Stimulated activated CD8-positive, alpha-beta memory T cell treated with anti-CD3 and anti-CD28 coated beads, Interleukin-12 subunit alpha, Interleukin-12 subunit beta, amount 100 ng/mL, for 24 hours (primary cell): ENCODE measurements at regions not wholly inside any gene's neighbourhood (a gene's known extent, or its start where the extent isn't known, plus 50 kb on each side); places are given as distances from the start of the nearest gene placed in this dataset.
A peak's percentile ranks its signal among the peaks of the same experiment; 100 is the strongest.

ENCODE experiments used
- DNase-seq: peaks from one replicate; pipeline ENCODE4 v3.0.0-alpha.2; 2020; ENCODE audit errors: extremely low read depth

DNA sequence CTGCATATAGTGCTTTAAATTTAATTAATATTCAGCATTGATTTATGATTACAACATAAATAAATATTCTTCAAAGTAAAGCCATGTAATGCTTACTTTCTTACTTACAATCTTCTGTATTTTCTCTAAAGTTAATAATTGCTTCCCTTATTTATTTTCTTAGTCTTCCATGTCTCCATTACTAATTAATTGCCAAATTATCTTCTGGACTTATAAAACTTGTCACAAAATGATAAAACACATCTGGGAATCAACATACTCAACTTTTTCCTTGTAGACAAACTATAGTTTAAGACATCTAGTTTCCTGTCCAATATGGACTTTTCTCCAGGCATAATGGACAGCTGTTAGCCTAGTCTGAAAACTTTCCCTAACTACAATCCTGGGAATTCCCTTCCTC is 466.6 kb downstream of the FLRT2 start:
- no peak for DNase-seq

DNA sequence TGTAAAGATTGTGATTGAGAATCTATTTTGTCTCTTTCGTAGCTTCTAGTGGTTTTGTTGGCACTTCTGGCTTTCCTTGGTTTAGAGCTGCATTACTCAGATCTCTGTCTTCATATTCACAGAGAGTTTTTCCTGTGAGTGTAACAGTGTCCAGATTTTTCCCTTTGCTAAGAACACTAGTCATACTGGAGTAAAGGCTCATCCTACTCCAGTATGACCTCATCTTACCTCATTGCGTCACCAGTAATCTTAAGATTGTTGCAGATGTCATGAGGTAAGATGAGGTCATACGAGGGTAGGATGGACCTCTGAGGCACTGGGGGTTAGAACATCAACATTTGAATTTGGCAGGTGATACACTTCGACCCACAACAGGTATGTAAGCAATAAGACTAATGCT is 461.2 kb downstream of the FLRT2 start:
- DNase-seq = no peak

DNA sequence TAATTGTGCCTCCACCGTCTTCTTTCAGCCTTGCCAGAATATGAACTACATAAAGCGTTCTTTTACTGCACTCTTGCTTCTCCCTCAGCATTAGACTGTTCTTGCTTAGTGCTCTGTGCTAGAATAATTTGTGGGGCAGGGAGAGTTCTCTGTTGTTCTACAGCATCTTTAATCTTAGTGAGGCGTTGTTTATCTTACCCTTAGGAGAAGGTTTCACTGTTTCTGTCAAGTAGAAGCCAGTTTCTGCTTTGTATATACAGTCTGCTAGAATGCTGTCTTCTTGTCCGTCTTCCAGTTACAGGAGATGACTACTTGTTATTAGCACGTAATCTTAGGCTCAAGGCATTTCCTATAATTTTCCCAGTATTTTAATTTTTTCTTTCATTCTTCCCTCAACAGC is 458.0 kb downstream of the FLRT2 start:
- DNase-seq = no peak

DNA sequence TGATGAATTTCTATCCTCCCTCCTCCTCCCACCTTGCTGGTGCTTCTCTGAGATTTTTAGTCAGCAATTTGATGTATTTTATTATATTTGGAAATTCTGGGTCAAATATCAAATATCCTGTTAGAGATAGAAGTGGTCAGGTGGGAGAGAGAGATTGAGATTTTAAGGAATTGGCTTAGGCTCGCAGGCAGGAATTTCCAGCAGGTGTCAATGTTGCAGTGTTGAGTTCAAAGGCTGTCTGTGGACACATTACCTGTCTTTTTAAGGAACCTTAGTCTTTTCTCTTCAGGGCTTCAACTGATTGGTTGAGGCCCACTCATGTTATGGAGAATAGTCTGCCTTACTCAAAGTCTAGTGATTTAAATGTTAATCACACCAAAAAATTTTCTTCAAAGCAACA is 457.3 kb downstream of the FLRT2 start:
- no peak for DNase-seq

DNA sequence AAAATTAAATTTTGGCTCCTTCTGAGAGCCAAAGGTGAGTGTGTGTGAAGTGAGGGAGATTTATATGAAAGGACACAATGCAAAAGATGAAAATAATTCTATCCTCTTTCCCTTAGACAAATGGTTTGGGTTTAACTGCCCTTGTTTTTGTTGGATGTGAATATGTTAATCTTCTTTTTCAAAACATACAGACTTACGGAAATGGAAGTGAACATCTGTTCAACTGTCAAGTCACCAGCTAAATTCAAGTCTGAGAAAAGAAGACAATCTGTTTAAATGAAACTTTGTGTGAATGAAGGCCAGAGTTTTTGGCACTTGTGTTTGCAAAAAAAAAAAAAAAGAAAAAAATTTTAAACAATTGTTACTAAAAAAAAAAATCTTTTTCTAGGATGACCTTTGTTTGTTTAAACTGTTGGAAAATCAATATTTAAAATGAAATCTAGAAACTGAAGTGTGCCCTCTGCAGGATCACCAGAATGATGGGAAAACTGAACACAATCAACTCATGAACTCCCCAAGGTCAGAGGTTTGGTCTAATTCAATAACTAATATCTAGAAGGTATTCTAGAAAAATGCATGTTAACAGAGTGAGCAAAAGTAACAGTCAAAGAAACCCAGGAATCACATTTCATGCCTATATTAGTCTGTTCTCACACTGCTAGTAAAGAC is 448.8 kb downstream of the FLRT2 start:
- DNase-seq = no peak

DNA sequence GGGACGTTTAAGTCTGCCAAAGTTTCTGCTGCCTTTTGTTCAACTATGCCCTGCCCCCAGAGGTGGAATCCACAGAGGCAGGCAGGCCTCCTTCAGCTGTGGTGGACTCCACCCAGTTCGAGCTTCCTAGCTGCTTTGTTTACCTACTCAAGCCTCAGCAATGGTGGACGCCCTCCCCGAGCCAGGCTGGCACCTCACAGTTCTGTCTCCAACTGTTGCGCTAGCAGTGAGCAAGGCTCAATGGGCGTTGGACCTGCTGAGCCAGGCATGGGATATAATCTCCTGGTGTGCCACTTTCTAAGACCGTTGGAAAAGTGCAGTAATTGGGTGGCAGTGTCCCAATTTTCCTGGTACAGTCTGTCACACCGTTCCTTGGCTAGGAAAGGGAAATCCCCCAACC is 444.7 kb downstream of the FLRT2 start:
- no peak for DNase-seq

DNA sequence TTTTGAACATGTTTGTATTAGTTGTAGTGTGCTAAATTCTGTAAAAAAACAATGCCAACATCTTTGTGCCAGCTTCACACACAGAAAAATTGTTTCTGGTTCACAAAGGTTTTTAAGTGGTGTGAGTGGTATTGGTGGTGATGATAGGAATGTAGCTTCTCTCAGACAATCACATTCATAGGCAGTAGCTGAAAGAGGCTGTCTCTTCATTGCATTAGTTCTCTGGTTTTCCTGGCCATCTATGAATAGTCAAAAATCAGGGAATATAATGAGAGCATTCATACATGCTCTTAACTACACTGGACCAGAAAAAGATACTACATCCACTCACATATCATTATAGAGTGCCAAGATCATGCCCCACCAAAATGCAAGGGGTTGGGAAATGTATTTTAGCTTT is 433.5 kb downstream of the FLRT2 start:
- DNase-seq = no peak

DNA sequence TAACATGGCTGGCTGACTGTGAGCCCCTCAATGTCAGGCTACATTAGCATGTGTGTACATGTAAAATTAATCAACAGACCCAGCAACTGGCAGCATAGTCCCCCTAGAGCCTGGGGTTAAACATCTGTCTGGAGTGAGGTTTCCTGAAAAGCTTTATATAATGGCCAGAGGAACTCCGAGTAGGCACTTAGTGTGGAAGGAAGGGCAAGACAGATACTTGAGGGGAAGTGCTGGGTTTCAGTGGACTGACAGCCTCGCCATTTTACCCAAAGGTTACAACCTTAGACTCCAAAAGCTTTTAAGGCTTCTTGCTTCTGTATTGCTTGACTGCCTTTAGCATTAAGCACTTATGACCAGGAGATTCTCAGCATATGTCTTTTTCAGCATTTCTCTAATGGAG is 430.8 kb downstream of the FLRT2 start:
- no peak for DNase-seq

DNA sequence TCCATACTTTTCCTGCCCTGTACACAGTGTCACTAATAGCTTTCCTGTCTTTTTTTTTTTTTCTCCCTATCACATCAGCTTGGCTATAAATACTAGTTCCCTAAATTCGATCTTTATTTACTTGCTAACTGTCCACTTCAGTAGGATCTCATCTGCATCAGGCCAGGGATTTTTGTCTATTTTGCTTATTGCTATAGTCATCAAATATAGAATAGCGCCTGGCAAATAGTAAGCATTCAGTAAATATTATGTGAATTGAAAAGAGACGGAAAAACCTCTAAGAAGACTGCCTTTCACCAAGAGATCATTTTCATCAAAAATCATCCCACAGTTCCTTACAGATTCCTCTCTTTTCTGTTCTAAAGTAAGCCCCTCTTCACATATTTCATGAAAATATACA is 429.1 kb downstream of the FLRT2 start:
- no peak for DNase-seq

DNA sequence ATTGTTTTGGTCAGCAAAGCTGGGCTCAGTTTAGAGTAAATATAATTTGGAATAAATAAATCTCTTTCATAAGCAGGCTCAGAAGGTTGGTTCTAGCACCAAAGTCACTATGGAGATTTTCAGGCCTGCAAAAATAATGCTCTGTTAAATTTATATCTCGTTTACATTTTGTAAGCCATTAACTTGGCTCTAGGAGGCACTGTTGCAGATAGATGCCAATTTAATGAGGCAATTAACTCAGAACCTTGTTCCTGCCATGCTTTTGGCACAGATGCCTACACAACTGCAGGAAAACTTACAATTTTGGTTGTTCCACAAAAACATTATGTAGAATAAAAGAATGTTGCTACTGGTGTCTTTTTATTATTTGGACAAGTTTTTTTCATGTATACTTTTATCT is 428.1 kb downstream of the FLRT2 start:
- no peak for DNase-seq

DNA sequence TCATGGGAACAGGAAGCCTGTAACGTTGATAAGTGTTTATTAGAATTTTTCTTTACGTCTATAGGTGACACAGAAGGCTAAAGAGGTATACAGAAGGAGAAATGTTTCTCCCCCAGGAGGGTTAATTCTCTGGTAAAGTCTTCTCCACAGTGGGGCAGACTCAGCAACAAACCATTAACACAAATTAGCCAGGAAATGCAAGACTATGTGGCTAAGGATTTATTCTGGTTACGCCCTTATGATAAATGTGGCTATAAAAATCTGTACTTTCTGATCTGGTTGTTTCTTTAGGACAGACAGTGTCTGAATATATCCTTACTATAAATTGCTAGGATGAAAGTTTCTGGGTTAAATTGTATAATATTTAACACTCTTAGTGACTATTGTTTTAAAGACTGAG is 423.3 kb downstream of the FLRT2 start:
- DNase-seq = no peak

DNA sequence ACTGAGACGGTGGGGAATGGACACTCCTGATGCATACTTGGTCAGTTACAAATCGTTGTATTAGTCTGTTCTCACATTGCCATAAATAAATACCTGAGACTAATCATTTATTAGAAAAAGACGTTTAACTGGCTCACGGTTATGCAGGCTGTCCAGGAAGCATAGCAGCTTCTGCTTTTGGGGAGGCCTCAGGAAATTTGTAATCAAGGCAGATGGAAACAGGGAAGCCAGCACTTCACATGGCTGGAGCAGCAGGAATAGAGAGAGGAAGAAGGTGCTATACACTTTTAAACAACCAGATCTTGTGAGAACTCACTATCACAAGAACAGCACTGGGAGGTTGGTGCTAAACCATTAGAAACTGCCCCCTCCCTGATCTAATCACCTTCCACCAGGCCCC is 418.2 kb downstream of the FLRT2 start:
- DNase-seq = no peak

DNA sequence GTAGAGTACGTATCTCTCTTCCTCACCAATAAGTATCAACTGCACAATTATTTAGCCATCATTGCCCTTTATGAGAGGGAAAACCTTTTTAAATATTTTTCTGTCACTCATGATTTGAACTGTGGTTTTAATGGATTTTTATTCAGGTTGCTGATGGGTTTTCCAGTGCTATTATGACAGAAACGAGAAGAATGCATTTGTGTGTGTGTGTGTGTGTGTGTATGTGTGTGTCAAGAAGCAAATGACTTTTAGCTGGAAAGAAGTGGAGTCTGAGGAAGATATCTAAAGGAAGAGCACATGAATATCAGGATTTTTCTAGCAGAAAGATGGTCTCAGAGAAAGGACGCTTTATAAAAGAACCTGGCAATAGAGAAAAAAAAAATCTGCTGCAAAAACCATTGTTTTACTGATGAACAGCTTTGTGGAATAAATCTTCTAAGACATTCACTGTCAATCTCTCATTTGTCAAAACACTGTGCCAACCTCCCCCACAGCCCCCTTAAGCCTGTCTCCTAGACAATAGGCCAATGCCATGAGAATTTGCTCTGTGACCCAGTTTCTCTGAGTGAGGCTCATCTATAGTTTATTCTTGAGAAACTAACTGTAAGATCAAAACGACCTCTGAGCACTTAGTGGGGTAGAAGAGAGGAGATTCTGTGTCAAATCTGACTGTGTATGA is 417.7 kb downstream of the FLRT2 start:
- no peak for DNase-seq

DNA sequence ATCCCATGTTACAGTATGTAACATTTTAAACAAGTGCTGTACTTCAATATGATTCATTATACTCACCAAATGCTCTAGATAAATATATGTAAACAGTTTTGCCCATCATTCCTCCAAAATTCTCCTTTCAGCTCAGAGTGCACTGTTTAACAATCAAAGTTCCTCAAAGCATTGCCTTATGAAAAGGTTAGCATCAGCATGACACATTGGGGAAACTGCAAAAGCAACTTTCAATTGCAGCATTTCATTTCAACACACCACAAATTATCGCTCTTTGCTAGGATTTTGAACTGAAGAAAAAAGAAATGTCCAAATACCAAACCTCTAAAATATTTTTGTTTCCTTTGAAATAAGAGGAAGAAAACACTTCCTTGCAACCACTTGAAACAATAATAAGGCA is 413.2 kb downstream of the FLRT2 start:
- no peak for DNase-seq

DNA sequence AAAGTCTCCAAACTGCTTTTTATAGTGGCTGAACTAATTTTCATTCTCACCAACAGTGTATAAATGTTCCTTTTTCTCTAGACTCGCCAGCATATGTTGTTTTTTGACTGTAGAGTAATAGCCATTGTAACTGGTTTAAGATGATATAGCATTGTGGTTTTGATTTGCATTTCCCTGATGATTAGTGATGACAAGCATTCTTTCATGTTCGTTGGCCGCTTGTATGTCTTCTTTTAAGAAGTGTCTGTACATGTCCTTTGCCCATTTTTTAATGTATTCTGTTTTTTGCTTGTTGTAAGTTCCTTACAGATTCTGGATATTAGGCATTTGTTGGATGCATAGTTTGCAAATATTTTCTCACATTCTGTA is 404.9 kb downstream of the FLRT2 start:
- DNase-seq = no peak

DNA sequence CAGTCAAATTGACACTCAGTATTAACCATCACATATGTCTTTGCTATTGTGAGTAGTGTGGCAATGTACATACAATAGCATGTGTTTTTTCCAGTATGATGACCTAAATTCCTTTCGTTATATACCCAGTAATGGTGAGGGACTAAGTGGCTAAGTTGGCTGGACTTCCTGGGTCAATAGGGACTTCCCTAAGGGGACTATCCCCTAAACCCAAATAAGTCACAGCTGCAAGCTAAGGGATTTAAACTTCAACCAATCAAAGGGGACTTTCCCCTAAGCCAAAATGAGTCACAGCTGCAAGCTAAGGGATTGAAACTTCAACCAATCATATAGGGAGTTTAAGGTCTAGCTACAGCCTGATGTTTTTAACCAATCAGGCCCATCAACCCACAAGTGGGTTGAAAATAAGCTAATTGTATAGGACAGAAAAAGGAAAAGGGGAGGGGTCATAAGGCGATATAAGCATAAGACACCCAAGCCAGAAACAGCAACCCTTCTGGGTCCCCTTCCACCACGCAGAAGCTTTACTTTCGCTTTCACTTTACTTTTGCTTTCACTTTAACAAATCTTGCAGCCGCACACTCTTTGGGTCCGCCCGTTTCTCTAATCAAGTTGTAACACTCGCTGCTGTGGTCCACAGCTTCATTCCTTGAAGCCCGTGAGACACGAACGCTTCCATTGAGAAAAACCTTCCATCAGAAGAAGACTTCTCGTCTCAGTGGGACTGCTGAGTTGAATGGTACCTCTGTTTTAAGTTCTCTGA is 404.4 kb downstream of the FLRT2 start:
- peak; percentile 2 for DNase-seq

DNA sequence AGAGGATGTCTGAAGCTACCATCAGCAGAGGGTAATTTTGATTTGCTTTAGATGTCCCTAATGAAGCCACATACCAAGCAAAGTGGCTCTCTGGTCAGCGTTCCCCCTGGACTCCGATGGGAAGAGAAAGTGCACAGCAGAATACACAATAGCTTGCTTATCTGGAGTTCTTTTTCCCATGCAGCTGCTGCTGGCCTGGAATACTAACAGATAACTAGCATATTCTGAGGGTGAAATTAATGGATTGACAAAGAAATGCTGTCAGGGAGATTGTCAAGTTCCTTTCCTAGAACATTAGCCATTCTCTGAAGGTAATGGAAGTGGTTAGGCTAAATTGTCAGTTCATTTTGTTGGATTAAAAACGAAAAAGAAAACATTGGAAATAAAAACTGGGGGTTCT is 391.3 kb downstream of the FLRT2 start:
- DNase-seq = no peak

DNA sequence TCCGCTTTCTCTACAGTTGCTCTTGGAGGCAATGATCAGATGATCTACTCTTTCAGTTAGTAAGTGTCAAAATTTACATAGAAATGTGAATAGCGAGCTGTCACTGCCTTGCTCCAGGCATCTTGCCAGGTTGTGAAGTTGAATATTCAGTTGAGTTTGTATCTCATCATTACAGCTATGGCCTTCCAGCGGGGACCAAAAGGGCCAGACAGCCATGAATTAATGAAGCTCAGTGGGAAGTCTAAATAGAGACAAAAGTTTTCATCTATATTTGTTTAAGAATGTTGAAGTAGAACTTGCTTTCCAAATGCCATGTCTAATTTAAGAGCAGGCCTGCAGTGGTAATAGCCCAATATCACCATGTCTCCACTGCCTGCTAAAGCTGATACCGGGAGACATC is 387.8 kb downstream of the FLRT2 start:
- DNase-seq = no peak

DNA sequence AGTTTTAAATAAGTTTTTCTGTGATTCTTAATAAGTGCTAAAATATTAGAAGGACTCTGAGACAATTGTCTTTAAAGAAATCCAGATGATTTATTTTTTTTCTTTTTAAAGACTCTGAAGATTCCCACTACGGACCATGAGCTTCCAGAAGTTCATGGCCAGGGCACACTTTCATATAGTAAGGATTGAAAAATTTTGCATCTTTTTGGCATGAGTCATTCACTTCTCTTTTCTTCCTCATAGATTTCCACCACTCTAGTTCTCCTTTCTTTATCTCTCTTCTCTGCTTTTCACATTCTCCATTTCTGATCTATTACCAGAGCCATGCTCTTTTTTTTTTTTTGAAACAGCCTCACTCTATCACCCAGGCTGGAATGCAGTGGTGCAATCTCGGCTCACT is 385.8 kb downstream of the FLRT2 start:
- no peak for DNase-seq

DNA sequence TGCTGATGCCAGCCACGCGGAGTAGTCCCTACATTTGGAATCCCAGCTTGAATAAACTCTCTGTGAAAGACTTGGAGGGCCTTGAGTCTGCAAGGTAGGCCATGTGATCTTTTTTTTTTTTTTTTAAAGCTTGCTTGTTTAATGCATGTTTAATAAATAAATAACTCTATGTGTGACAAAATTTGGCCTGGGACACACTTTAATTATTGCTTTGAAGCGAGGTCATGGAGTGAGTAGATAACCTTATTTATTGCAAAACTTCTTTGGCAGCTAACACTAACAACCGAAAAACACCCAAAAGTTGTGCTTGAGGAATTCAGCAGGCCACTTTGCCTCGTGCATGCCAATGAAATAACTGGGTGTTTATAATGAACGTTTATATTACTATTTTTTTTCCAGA is 382.2 kb downstream of the FLRT2 start:
- DNase-seq = no peak

DNA sequence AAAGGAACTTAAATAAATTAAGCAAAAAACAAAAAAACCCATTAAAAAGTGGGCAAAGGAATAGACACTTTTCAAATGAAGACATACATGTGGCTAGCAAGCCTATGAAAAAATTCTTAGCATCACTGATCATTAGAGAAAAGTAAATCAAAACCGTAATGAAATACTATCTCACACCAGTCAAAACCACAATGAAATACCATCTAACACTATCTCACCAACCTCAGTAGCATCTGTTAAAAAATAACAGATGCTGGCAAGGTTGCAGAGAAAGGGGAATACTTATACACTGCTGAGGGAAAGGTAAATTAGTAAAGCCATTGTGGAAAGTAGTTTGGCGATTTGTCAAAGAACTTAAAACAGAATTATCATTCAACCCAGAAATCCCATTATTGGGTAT is 381.1 kb downstream of the FLRT2 start:
- DNase-seq = no peak

DNA sequence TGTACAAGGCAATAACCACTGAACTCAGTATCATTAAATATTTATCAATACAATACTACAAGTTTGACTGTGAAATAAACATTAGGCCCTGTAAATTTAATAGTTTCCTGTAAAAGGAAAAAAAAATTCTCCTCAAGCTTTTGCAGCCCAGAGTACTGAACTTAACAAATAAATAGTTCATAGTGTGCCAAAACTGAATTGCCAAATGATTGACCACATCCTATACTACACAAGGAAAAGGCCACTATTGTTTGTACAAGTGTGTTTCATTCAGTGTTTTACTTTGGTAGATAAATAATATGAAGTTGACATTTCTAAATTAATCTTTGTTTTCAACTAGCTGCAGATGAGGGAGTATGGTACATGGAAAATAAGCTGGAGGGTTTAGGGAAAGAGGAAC is 379.6 kb downstream of the FLRT2 start:
- no peak for DNase-seq

DNA sequence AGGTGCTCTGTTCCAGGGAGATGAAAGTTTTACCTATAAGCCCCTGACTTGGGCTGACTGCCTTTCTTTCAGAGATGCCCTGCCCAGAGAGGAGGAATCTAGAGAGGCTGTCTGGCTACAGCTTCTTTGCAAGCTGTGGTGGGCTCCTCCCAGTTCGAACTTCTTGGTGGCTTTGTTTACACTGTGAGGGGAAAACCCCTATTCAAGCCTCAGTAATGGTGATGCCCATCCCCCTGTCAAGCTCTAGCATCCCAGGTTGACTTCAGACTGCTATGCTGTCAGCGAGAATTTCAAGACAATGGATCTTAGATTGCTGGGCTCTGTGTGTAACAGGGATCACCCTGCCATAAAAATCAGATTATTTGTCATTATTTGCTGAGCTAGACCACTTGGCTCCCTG is 377.6 kb downstream of the FLRT2 start:
- DNase-seq = no peak
